ENCODE measurements at regions not wholly inside any gene's neighbourhood (a gene's known extent, or its start where the extent isn't known, plus 50 kb on each side); places are given as distances from the start of the nearest gene placed in this dataset.
"Not testable (repeated sequence)": the region's sequence is repeated elsewhere in the genome, so short reads cannot be mapped to it uniquely, and the experiment has no call there.

DNA sequence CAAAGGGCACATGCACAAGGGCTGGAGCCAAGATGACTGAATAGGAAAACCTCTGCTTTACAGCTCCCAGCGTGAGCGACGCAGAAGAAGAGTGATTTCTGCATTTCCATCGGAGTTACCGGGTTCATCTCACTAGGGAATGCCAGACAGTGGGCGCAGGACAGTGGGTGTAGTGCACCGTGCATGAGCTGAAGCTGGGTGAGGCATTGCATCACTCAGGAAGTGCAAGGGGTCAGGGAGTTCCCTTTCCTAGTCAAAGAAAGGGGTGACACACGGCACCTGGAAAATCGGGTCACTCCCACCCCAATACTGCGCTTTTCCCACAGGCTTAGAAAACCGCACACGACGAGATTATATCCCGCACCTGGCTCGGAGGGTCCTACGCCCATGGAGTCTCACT lies 64.5 kb upstream of the HTR1E start:
- DNase-seq: not testable (repeated sequence)

- DNase-seq: no peak
Measured at GRCh38 chr6:86871681-86872080, 65.6 kb upstream of the HTR1E start.

DNA sequence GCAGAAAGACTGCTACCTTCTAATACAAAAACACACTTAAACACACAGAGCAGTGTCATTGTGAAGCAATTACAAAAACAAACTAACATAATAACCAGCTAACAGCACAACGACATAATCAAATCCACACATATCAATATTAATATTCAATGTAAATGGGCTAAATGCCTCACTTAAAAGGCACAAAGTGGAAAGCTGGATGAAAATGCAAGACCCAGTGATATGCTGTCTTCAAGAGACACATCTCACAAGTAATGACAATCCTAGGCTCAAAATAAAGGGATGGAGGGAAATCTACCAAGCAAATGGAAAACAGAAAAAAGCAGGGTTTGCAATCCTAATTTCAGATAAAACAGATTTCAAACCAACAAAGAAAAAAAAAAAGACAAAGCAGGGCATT lies 67.8 kb upstream of the HTR1E start:
- DNase-seq: no peak

DNA sequence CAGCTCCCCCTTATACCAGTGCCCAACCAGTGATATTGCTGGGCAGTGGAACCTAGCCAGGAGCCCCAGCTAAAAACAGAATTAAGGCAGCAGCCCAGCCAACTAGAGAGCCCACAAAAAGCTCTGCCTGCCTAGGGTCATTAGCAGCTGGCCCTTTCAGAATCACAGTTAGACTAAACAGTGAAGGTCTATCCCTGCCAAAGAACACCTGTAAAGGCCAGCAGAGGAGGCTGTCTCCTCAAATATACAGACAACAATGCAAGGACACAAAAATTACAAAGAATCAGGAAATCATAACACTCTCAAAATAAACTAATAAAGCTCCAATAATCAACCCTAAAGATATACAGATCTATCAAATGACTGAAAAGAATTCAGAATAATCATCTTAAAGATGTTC lies 77.8 kb upstream of the HTR1E start:
- no peak for DNase-seq

- no peak for DNase-seq
Measured at GRCh38 chr6:86858970-86859369, 78.4 kb upstream of the HTR1E start.

- DNase-seq: no peak
Measured at GRCh38 chr6:86857783-86858182, 79.5 kb upstream of the HTR1E start.

DNA sequence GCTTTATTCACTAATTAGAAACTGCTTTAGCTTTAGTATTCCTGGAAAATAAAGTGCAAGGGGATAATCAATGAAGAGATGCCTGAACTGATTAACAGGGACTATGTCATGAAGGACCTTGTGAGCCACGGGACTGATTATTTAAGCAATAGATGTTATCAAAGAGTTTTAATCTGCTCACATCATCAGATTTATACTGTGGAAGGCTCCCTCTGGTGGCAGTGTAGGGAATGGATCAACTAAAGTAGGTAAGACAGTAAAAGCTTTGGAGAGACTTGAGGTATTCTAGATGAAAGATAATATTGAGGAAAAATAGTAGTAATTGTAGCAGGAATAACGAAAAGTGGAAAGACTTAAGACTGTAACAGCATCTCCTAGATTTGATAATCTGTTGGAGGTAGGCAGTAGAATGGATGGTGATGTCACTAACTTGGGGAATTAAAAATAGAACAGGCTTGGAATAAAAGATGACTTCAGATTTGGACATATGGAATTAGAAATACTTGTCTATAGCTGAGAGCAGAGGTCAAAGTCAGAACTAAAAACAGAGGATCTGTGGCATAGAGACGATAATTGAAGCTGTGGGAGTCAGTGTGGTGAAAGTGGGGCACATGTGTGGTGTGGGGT lies 80.3 kb upstream of the HTR1E start:
- DNase-seq: no peak

DNA sequence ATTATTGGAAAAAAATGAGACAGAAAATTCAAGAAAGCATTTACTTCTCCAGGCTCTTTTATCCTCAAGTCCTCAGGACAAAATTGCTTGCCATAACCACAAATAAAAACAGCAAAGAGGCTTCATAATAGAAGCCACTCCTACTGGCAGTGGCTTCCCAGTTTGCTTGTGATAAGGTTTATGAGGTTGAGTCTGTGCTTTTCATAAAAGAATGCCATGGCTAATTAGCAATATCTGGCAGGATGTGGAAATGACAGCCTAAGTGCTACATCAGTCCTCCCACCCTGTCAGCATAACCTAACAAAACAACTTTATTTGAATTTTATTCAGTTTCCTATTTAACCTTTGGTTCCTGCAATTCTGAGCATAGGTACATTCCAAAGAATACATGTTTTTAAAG lies 80.9 kb upstream of the HTR1E start:
- DNase-seq: no peak

DNA sequence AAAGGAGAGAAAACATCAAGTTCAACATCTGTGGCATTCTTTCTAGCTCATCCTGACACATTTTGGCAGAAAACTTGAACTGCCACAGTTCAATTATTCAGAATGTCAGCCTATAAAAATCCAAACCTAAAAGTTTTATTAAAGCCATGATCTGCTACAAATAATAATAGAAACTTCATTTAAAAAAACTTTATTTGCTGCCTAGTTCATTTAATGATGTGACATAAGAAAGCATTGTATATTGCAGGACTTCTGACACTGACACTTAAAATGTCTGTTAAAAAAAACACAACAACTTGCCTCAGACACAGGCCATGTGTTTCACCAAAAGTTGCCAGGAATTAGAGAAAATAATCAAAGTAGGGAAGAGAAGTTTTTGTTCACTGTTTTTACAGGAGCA lies 88.3 kb upstream of the HTR1E start:
- no peak for DNase-seq

DNA sequence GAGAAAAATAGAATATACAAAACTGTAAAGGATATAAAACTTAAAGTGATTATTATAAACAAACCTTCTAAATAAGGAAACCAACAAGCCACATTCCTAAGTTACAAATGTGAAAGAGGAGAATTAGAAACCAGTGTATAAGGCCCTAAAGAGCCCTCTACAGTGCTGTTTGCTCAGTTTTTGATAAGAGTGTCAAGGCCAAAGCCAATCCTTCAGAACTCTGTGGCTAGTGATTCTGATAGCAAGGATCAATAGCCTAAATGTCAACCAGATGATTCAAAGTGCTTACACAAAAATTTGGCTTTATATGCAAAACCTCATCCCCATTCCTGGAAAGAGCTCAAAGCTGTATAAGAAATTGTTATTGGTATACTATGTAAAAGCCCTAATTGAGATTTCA lies 104.6 kb upstream of the HTR1E start:
- DNase-seq: no peak

DNA sequence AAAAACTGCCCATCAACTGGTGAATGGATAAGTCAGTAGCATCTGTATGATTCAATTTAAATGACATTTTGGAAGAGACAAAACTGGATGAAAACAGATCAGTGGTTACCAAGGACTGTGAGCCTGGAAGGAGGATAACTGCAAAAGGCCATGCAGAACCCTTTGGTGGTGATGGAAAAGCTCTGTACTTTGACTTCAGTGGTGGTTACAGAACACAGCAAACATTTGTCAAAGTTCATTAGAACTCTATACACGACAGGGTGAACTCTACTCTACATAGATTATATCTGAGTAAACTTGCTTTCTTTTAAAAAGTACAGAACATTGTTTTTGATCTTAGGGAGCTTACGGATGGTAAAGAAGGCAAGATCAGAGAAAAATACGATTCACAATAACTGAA lies 111.9 kb upstream of the HTR1E start:
- no peak for DNase-seq

GRCh38 chr6:86822747-86823146 lies 114.6 kb upstream of the HTR1E start:
- DNase-seq: no peak

DNA sequence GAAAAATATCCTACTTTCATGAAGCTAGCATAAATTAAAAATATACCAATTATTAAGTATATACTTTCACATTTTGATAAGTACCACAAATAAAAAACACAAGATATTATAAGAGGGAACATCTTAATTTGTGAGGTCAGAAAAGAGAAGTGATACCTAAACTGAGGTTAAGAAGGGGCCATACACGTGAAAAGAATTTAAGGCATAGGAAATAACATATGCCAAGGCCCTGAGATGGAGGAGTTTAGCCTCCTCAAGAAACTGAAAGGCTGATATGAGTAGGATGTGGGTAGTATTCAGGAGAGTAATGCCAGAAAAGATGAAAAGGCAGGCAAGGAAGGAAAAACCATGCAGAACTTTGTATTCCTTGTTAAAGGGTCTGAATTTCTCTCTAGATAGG lies 116.6 kb upstream of the HTR1E start:
- no peak for DNase-seq

GRCh38 chr6:86793649-86794048 lies 143.7 kb upstream of the HTR1E start:
- no peak for DNase-seq

DNA sequence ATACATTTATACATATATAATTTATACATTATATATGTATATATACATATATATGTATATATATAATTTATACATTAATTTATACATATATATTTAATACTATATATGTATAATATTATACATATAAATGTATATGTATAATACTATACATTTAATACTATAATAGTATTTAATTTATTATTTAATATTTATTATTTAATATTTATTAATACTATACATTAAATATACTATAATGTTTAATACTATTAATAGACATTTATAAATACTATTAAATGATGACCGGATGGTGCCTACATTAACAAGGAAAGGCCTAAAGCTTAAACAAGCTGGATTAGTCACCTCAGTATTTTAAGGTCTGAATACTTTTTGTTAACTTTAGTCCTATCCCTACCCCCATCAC lies 145.9 kb upstream of the HTR1E start:
- no peak for DNase-seq

DNA sequence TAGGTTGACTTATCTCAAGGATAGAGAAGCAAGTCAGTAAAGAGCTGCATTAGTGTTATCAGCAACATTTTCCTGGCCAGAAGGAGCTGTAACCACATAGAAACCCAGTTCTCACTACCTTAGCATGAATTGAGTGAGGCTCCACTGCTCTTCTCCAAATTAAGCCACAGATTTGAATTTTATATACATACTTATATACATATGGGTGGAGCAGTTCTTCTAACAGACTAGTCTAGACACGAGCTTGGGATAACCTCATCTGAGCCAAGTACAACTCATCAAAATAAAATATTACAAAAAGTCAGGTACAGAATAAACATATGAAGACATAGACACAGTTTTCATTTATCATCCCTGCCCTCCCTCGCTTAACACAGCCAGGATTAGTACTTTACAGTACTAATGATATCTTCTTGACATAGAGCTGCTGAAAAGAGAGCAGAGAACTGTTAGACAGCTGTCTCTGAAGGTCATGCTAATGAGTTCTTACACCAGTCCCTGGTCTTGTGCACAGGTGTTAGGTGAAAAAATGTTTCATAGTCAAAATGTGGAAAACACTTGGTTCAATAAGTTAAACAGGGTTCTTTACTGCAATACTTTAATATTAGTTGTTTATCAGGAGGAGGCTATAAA lies 147.4 kb upstream of the HTR1E start:
- no peak for DNase-seq

- DNase-seq: no peak
Measured at GRCh38 chr6:86782328-86782727, 155.0 kb upstream of the HTR1E start.

DNA sequence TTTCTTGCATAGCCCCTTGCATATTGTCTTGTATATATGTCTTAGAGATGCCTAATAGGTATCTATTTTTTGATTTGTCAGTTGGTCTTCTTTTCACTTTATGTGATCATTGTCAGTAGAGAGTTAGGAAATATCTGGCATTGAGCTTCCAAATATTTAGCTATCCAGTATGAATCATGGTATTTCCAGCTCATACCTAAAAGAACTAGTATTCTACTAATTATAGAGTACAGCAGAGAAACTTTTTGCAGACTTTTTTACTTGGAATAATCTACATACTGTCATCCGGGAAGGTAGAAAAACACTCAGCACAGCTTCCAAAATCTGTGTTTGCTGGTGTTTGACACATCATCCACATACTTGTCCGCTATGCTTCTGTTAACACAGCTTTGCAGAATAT lies 156.4 kb upstream of the HTR1E start:
- DNase-seq: no peak

- no peak for DNase-seq
Measured at GRCh38 chr6:86775893-86776292, 161.4 kb upstream of the HTR1E start.

GRCh38 chr6:86765211-86765610 lies 172.1 kb upstream of the HTR1E start:
- no peak for DNase-seq

DNA sequence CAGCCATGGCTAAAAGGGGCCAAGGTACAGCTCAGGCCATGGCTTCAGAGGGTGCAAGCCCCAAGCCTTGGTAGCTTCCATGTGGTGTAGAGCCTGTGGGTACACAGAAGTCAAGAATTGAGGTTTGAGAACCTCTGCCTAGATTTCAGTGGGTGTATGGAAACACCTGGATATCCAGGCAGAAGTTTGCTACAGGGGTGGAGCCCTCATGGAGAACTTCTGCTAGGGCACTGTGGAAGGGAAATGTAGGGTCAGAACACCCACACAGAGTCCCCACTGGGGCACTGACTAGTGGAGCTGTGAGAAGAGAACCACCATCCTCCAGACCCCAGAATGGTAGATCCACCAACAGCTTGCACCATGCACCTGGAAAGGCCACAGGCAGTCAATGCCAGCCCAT lies 177.4 kb upstream of the HTR1E start:
- not testable (repeated sequence) for DNase-seq

- DNase-seq: no peak
Measured at GRCh38 chr6:86756640-86757229, 180.6 kb upstream of the HTR1E start.

GRCh38 chr6:86744048-86744447 lies 193.3 kb upstream of the HTR1E start:
- DNase-seq: no peak

DNA sequence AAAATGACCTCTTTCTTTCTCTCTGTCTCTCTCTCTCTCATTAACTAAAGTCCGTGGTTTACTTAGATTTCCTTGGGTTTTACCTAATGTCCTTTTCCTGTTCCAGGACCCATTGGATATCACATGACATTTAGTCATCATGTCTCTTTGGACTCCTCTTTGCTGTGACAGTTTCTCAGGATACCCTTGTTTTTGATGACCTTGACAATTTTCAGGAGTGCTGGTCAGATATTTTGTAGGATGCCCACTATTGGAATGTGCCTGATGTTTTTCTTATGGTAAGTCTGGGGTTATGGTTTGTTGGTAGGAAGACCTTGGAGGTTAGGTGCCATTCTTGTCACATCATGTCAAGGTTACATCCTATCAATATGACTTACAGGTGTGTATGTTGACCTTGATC lies 199.2 kb upstream of the HTR1E start:
- no peak for DNase-seq

DNA sequence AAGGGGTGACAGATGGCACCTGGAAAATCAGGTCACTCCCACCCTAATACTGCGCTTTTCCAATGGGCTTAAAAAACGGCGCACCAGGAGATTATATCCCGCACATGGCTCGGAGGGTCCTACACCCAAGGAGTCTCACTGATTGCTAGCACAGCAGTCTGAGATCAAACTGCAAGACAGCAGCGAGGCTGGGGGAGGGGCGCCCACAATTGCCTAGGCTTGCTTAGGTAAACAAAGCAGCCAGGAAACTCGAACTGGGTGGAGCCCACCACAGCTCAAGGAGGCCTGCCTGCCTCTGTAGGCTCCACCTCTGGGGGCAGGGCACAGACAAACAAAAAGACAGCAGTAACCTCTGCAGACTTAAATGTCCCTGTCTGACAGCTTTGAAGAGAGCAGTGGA lies 205.7 kb upstream of the HTR1E start:
- DNase-seq: not testable (repeated sequence)

Measured in NCI-H2107 (cell line).